DOHH2 (cell line): ENCODE measurements at regions not wholly inside any gene's neighbourhood (a gene's known extent, or its start where the extent isn't known, plus 50 kb on each side); places are given as distances from the start of the nearest gene placed in this dataset.

Experiments
- H3F3A ChIP-seq: fragments of 200-600 bp; sonication (generic), shearing (Covaris generic); 2 replicates; pipeline ENCODE4 v1.6.0; 2016; ENCODE audit warnings: antibody characterized with exemption, mild to moderate bottlenecking; ENCODE audit not compliant: control insufficient read depth, insufficient read depth
- H3K27ac ChIP-seq: fragments of 200-600 bp; sonication (generic); 2 replicates; pipeline ENCODE4 v1.5.1; 2014; ENCODE audit warnings: low read depth, mild to moderate bottlenecking, low read length, moderate library complexity
- H3K27me3 ChIP-seq: fragments of 200-600 bp; sonication (generic); 2 replicates; pipeline ENCODE4 v1.6.1; 2014; ENCODE audit warnings: mild to moderate bottlenecking, low read length, mixed read lengths; ENCODE audit not compliant: control insufficient read depth
- H3K36me3 ChIP-seq: fragments of 200-600 bp; sonication (generic); 2 replicates; pipeline ENCODE4 v1.6.1; 2014; ENCODE audit warnings: mild to moderate bottlenecking, low read length, moderate library complexity, mixed read lengths; ENCODE audit not compliant: control insufficient read depth
- H3K4me1 ChIP-seq: fragments of 200-600 bp; sonication (generic); 2 replicates; pipeline ENCODE4 v1.6.1; 2014; ENCODE audit warnings: mild to moderate bottlenecking, low read length, mixed read lengths; ENCODE audit not compliant: control insufficient read depth
- H3K4me2 ChIP-seq: fragments of 200-600 bp; sonication (generic); 2 replicates; pipeline ENCODE4 v1.6.0; 2014; ENCODE audit warnings: mild to moderate bottlenecking, low read length, moderate library complexity
- H3K4me3 ChIP-seq: fragments of 200-600 bp; sonication (generic); 2 replicates; pipeline ENCODE4 v1.5.1; 2014; ENCODE audit warnings: mild to moderate bottlenecking, low read length, mixed read lengths
- H3K79me2 ChIP-seq: fragments of 200-600 bp; sonication (generic); 2 replicates; pipeline ENCODE4 v1.6.1; 2014; ENCODE audit warnings: mild to moderate bottlenecking, low read length, mixed read lengths; ENCODE audit not compliant: control insufficient read depth
- H3K9me2 ChIP-seq: fragments of 200-600 bp; sonication (generic); replicated peaks from 2 replicates; pipeline ENCODE4 v1.6.1; 2014; ENCODE audit warnings: mild to moderate bottlenecking, low read length, mixed read lengths; ENCODE audit not compliant: control insufficient read depth
- H3K9me3 ChIP-seq: fragments of 200-600 bp; sonication (generic); 2 replicates; pipeline ENCODE4 v1.6.1; 2014; ENCODE audit warnings: antibody characterized with exemption, low read length, mixed read lengths; ENCODE audit not compliant: control insufficient read depth, insufficient read depth
- H4K20me1 ChIP-seq: fragments of 200-600 bp; sonication (generic); 2 replicates; pipeline ENCODE4 v1.6.0; 2014; ENCODE audit warnings: low read depth, mild to moderate bottlenecking, antibody characterized with exemption, low read length, moderate library complexity; ENCODE audit not compliant: control insufficient read depth, insufficient read depth
- EZH2phosphoT487 ChIP-seq: fragments of 200-600 bp; sonication (generic); IDR thresholded peaks from 2 replicates; pipeline ENCODE4 v1.6.1; 2017; ENCODE audit warnings: borderline replicate concordance, mild to moderate bottlenecking, antibody characterized with exemption, low read length, moderate library complexity, mixed read lengths
- TF ChIP-seq, protein P1 (sequence below): fragments of 200-600 bp; sonication (generic); IDR thresholded peaks from one replicate; pipeline ENCODE4 v1.5.1; 2014; ENCODE audit warnings: antibody characterized with exemption, mild to moderate bottlenecking, low read depth, low read length; ENCODE audit not compliant: poor library complexity, severe bottlenecking

DNA sequence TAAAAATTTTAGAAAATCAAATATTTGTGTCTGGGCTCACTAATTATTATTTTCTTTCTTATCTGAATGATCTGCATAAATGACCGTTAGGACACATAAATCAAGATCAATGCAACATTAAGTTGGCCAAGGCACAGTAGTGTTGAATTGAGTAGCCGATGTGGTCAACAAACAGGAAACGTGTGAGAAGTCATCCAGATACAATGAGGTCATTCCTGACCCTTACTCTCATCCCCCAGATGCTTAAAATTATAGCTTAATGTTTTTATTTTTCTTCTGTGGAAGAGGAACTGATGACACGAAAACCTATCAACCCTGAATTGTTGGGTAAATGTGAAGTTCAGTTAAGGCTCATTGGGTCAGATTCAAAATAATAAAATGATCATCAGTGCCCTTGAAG, 222.9 kb downstream of the RFC3 start:
- TF ChIP-seq, protein P1, sequence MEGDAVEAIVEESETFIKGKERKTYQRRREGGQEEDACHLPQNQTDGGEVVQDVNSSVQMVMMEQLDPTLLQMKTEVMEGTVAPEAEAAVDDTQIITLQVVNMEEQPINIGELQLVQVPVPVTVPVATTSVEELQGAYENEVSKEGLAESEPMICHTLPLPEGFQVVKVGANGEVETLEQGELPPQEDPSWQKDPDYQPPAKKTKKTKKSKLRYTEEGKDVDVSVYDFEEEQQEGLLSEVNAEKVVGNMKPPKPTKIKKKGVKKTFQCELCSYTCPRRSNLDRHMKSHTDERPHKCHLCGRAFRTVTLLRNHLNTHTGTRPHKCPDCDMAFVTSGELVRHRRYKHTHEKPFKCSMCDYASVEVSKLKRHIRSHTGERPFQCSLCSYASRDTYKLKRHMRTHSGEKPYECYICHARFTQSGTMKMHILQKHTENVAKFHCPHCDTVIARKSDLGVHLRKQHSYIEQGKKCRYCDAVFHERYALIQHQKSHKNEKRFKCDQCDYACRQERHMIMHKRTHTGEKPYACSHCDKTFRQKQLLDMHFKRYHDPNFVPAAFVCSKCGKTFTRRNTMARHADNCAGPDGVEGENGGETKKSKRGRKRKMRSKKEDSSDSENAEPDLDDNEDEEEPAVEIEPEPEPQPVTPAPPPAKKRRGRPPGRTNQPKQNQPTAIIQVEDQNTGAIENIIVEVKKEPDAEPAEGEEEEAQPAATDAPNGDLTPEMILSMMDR: no peak
- TF ChIP-seq EZH2phosphoT487: no peak
- no peak overlapping the region for H3K27ac ChIP-seq
- no peak overlapping the region for H3K4me2 ChIP-seq
- H3K36me3 ChIP-seq: no peaks in the 10 kb centered on the region
- H4K20me1 ChIP-seq: no peaks in the 10 kb centered on the region
- H3K4me1 ChIP-seq: peaks cover 10% of the 10 kb centered on the region
- H3K4me3 ChIP-seq: no peak overlapping the region
- no peaks in the 10 kb centered on the region for H3K27me3 ChIP-seq
- no peaks in the 10 kb centered on the region for H3F3A ChIP-seq
- no peaks in the 10 kb centered on the region for H3K9me2 ChIP-seq
- H3K9me3 ChIP-seq: no peaks in the 10 kb centered on the region
- H3K79me2 ChIP-seq: no peaks in the 10 kb centered on the region

DNA sequence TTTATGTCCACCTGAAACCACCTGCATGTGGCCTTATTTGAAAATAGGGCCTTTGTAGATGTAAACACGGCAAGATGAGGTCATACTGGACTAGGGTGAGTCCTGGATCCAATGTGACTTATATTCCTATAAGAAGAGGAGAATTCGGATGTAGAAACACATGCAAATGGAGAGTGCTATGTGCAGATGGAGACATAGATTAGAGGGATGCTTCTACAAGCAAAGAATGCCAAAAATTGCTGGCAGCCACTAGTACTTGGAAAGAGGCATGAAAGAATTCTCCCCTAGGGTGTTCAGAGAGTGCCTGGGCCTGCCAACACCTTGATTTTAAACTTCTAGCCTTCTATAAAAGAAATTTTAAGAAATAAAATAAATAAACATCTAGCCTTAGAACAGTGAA, 226.1 kb downstream of the RFC3 start:
- no peaks in the 10 kb centered on the region for H4K20me1 ChIP-seq
- no peak overlapping the region for H3K4me3 ChIP-seq
- no peak overlapping the region for H3K4me2 ChIP-seq
- TF ChIP-seq, protein P1: no peak
- no peak for TF ChIP-seq EZH2phosphoT487
- no peaks in the 10 kb centered on the region for H3K9me3 ChIP-seq
- H3K79me2 ChIP-seq: no peaks in the 10 kb centered on the region
- no peaks in the 10 kb centered on the region for H3F3A ChIP-seq
- H3K4me1 ChIP-seq: peaks cover under 1% of the 10 kb centered on the region; the same call in 1 of the 2 replicates
- no peaks in the 10 kb centered on the region for H3K9me2 ChIP-seq
- H3K27me3 ChIP-seq: no peaks in the 10 kb centered on the region
- no peaks in the 10 kb centered on the region for H3K36me3 ChIP-seq
- H3K27ac ChIP-seq: no peak overlapping the region

DNA sequence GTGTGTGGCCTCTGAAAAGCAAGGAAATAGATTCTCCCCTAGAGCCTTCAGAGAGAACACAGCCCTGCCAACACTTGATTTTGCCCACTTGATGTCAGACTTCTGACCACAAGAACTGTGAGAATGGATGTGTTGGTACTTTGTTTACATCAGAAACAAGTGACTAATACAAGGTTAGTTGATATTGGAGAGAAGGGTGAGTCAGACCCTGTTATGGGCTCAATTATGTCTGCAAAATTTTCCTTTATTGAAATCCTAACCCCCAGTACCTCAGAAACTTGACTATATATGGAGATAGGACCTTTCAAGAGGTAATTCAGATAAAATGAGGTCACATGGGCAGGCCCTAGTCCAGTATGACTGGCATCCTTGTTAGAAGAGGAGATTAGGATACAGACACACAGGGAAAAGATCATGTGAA, 226.7 kb downstream of the RFC3 start:
- Histone ChIP-seq H3K4me3 (no peak overlapping the region), H3K4me2 (no peak overlapping the region), H3K9me3 (no peaks in the 10 kb centered on the region), H3K36me3 (no peaks in the 10 kb centered on the region), H3K9me2 (no peaks in the 10 kb centered on the region), H3K4me1 (no peaks in the 10 kb centered on the region), H3F3A (no peaks in the 10 kb centered on the region), H3K27me3 (no peaks in the 10 kb centered on the region), H4K20me1 (no peaks in the 10 kb centered on the region), H3K27ac (no peak overlapping the region), H3K79me2 (no peaks in the 10 kb centered on the region)
- TF ChIP-seq, protein P1: no peak
- TF ChIP-seq EZH2phosphoT487: no peak

DNA sequence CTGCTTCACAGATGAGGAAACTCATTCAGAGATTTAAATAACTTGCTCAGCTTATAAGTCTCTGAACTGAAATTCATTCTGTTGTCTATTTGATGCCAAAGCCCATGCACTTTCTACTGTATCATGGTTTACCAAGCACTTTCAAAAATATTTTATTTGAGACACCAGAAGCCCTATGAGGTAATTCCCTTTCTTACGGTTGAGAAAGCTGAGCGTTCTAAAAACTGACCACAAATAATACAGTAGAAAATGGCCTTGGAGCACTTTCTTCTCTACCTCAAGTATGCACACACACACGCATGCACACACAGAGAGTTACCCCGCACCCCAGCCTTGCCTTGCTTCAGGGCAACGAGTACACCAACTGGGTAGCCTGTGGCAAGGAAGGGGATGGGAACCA, 228.5 kb downstream of the RFC3 start:
- Histone ChIP-seq H3K9me3 (no peaks in the 10 kb centered on the region), H3K4me1 (no peaks in the 10 kb centered on the region), H3K9me2 (no peaks in the 10 kb centered on the region), H3K4me3 (no peak overlapping the region), H3K27ac (no peak overlapping the region), H4K20me1 (no peaks in the 10 kb centered on the region), H3K27me3 (no peaks in the 10 kb centered on the region), H3K79me2 (no peaks in the 10 kb centered on the region), H3F3A (no peaks in the 10 kb centered on the region), H3K4me2 (no peak overlapping the region), H3K36me3 (no peaks in the 10 kb centered on the region)
- TF ChIP-seq EZH2phosphoT487: no peak
- TF ChIP-seq, protein P1: no peak
